ENCODE measurements at regions not wholly inside any gene's neighbourhood (a gene's known extent, or its start where the extent isn't known, plus 50 kb on each side); places are given as distances from the start of the nearest gene placed in this dataset.

- no peak for TF ChIP-seq CTCF (IDR thresholded peaks at IDR 0.05)
- TF ChIP-seq POLR2A (IDR thresholded peaks at IDR 0.05) = no peak
These were observed 50.3 kb upstream of the ID2 start for GRCh38 chr2:8631465-8632005.
